RWPE1 (cell line): ENCODE measurements at regions not wholly inside any gene's neighbourhood (a gene's known extent, or its start where the extent isn't known, plus 50 kb on each side); places are given as distances from the start of the nearest gene placed in this dataset.

Source experiments
- CTCF ChIA-PET: fragments of 350-600 bp; sonication (Branson Sonifier 250); formaldehyde crosslinking; extraction: SDS; loops from one replicate; lab custom pipeline; 2021; lab: Yijun Ruan, JAX
- POLR2A ChIA-PET: fragments of 400-600 bp; formaldehyde crosslinking; extraction: SDS; loops from one replicate; lab custom pipeline; 2020; ENCODE audit warnings: antibody characterized with exemption; ENCODE audit not compliant: low non-redundant PET; lab: Yijun Ruan, JAX
- DNase-seq: peaks from one replicate; pipeline ENCODE4 v3.0.0; 2012; ENCODE audit warnings: low spot score
- H3K27ac ChIP-seq: fragments of 450-650 bp; 2 replicates; pipeline ENCODE4 v1.5.1; 2017
- TF ChIP-seq, protein P1 (sequence below): fragments of 450-650 bp; conservative IDR thresholded peaks from 2 replicates; pipeline ENCODE4 v1.5.1; 2017; ENCODE audit warnings: low read depth, mild to moderate bottlenecking

DNA sequence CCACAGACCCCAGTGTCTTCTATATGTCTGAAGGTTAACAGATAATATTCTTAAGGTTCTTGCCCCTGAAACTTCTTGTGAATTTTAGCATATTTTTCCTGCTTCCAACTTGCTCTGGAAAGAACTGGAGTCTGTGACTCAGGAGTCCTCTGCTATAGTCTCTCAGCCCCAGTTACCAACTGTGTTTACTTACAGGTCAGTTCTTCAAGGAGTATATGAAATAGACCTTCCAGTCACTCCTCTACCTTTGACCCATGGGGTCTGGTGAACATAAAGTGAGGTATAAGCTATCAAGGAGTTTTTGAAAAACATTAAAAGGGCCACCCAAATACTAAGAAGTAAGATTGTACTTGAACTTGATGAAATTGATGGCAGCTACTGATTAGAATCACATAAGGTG, 139.2 kb upstream of the ROPN1 start:
- DNase-seq: no peak
- TF ChIP-seq, protein P1, sequence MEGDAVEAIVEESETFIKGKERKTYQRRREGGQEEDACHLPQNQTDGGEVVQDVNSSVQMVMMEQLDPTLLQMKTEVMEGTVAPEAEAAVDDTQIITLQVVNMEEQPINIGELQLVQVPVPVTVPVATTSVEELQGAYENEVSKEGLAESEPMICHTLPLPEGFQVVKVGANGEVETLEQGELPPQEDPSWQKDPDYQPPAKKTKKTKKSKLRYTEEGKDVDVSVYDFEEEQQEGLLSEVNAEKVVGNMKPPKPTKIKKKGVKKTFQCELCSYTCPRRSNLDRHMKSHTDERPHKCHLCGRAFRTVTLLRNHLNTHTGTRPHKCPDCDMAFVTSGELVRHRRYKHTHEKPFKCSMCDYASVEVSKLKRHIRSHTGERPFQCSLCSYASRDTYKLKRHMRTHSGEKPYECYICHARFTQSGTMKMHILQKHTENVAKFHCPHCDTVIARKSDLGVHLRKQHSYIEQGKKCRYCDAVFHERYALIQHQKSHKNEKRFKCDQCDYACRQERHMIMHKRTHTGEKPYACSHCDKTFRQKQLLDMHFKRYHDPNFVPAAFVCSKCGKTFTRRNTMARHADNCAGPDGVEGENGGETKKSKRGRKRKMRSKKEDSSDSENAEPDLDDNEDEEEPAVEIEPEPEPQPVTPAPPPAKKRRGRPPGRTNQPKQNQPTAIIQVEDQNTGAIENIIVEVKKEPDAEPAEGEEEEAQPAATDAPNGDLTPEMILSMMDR: no peak
- POLR2A ChIA-PET: no interaction called here
- H3K27ac ChIP-seq: no peak overlapping the region
- CTCF ChIA-PET: interaction anchor here (0.6 kb wide), 1 partner anchor 409 kb away, joined by 3 read pairs; no protein-coding TSS in a partner anchor

DNA sequence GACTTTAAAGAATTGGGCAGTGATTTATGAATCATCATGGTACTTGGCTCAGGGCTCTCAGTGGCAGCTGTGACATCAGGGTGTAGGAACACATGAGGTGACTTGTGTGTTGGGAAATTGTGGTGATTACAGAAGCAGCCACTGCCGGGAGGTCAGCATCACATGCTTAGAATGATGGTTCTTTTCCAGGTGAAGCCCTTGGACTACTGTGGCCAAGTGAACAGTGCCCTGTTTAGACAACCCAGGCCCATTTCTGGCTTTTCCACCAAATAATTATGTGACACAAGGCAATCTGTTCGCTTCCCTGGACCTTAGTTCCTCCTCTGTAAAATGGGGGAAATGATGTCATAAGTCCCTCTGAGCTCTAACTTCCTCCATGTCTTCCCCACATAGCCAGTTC, 139.7 kb upstream of the ROPN1 start:
- H3K27ac ChIP-seq: no peak overlapping the region
- DNase-seq: no peak
- ChIA-PET POLR2A (no interaction called here), CTCF (interaction anchor here (0.6 kb wide), 1 partner anchor 408 kb away, joined by 3 read pairs; no protein-coding TSS in a partner anchor)
- TF ChIP-seq, protein P1: no peak

DNA sequence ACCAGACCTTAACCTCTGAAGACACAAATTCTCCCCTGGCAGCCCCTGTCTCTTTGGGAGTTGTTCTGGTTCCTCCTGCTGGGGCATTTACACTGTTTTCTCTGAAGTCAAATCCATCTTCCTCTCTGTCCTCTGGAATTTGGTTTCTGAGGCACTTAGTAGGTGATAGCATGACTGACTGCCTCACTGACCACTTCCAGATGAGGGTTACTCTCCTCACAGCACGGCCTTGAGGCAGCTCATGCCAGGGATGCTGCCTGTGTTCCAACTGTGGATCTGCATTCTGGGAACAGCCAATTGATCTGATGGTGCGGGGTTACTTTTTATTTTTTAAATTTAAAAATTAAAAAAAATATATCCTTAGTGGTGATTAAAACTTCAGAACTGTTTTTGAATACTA, 140.9 kb upstream of the ROPN1 start:
- ChIA-PET CTCF (interaction anchor here (0.7 kb wide), 1 partner anchor 341 kb away, joined by 4 read pairs; no protein-coding TSS in a partner anchor), POLR2A (no interaction called here)
- H3K27ac ChIP-seq: no peak overlapping the region
- TF ChIP-seq, protein P1: no peak
- DNase-seq: no peak

DNA sequence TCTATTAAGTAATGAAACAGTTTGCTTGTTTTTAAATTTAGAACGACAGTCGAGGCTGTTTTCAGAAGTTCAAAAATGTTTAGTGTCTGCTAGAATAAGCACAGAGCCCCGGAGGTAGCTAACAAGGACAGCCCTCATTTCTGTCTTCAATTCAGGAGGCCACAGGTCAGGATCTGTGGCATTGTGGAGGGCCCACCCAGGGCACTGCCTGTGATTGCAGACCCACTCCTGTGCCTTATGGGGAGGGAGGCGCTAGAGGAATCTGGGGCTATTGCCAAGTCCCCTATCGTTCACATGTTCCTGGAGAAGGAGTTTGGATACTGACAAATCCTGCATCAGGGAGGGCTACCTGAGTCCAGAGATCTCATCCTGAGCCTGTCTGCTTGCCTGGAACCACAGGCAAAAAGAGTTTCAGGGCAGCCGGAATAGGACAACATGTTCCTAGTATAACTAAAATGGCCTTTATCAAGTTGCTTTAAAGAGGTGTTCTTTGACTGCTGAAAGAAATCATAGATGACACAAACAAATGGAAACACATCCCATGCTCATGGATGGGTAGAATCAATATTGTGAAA, 141.5 kb upstream of the ROPN1 start:
- no peak overlapping the region for H3K27ac ChIP-seq
- no peak for DNase-seq
- CTCF ChIA-PET: interaction anchor here (0.7 kb wide), 1 partner anchor 340 kb away, joined by 4 read pairs; no protein-coding TSS in a partner anchor
- TF ChIP-seq, protein P1: no peak
- POLR2A ChIA-PET: no interaction called here

DNA sequence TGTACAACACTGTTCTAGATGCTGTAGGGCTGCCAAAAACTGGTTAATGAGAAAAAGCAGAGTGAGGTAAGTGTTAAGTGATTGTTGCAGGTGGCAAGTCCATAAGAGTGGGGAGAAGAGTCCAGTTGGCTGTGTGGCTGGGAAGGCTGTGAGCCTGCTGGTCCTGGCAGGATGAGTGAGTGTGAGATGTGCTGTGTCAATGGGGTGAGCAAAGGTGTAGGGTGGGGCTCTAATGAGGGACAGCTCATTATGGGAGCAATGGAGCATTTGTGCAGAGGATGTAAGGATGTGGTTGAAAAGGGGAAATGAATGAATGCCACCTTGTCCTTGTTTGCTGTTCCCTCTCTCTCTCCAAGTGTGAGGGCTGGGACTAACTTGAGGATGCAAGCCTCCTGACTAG, 145.3 kb upstream of the ROPN1 start:
- CTCF ChIA-PET: no interaction called here
- TF ChIP-seq, protein P1: no peak
- DNase-seq: no peak
- POLR2A ChIA-PET: no interaction called here
- no peak overlapping the region for H3K27ac ChIP-seq

DNA sequence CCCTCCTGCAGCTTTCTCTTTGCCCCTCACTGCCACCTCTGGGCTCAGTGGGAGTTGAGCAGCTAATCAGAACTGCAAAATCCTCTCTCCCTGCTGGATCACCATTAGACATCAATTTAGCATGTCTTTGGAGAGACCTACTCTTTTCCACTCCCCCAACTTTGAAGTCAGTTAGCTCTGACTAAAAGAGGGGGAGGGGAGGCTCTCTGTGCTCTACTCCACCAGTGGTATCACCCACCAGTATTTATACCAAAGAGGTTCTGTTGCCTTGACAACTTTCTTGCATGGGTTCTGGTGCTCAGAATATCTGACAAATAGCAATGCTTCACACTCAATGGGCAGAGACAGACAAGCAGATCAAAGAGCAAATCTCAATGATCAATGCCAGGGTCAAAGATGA, 146.2 kb upstream of the ROPN1 start:
- CTCF ChIA-PET: no interaction called here
- H3K27ac ChIP-seq: no peak overlapping the region
- POLR2A ChIA-PET: no interaction called here
- TF ChIP-seq, protein P1: no peak
- DNase-seq: no peak
